Stimulated activated naive CD8-positive, alpha-beta T cell treated with anti-CD3 and anti-CD28 coated beads, Interleukin-15, Interleukin-2, amounts not matched to agents 100 ng/mL and 50 ng/mL, for 24 hours (primary cell): ENCODE measurements at regions not wholly inside any gene's neighbourhood (a gene's known extent, or its start where the extent isn't known, plus 50 kb on each side); places are given as distances from the start of the nearest gene placed in this dataset.
A peak's percentile ranks its signal among the peaks of the same experiment; 100 is the strongest.
"Not testable (repeated sequence)": the region's sequence is repeated elsewhere in the genome, so short reads cannot be mapped to it uniquely, and the experiment has no call there.

Experiments
- H3K27ac Mint-ChIP-seq: one replicate; pipeline ENCODE4 v1.8.0; 2021; ENCODE audit warnings: mild to moderate bottlenecking, mixed read lengths
- H3K27me3 Mint-ChIP-seq: one replicate; pipeline ENCODE4 v1.8.0; 2021; ENCODE audit warnings: mixed read lengths
- H3K36me3 Mint-ChIP-seq: one replicate; pipeline ENCODE4 v1.8.0; 2021; ENCODE audit warnings: low read depth, mixed read lengths
- H3K4me1 Mint-ChIP-seq: one replicate; pipeline ENCODE4 v1.8.0; 2021; ENCODE audit warnings: low read depth, mixed read lengths
- H3K4me3 Mint-ChIP-seq: one replicate; pipeline ENCODE4 v1.8.0; 2021; ENCODE audit warnings: mild to moderate bottlenecking, mixed read lengths
- H3K9me3 Mint-ChIP-seq: one replicate; pipeline ENCODE4 v1.8.0; 2021; ENCODE audit warnings: mixed read lengths

DNA sequence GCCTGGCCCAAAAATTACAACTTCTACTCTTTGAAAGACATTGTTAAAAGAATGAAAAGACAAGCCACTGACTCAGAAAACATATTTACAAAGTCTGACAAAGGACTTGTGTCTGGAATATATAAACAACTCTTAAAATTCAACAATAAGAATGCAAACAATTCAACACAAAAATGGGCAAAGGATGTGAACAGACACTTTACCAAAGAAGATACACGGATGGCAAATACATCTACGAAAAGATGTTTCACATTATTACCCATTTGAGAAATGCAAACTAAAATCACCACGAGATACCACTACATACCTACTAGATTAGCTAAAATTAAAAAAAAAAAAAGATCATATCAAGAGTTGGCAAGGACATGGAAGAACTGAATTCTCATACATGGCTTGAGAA lies 80.8 kb upstream of the METRNL start:
- Mint-ChIP-seq H3K27ac (peak overlapping the region; percentile 32), H3K4me3 (no peak overlapping the region), H3K36me3 (peaks cover 32% of the 10 kb centered on the region), H3K9me3 (peaks cover 14% of the 10 kb centered on the region), H3K27me3 (no peaks in the 10 kb centered on the region), H3K4me1 (no peaks in the 10 kb centered on the region)

- peaks cover 8% of the 10 kb centered on the region for H3K9me3 Mint-ChIP-seq
- H3K27me3 Mint-ChIP-seq: no peaks in the 10 kb centered on the region
- H3K4me1 Mint-ChIP-seq: no peaks in the 10 kb centered on the region
- no peak overlapping the region for H3K4me3 Mint-ChIP-seq
- H3K36me3 Mint-ChIP-seq: peaks cover 27% of the 10 kb centered on the region
- no peak overlapping the region for H3K27ac Mint-ChIP-seq
These were observed 78.7 kb upstream of the METRNL start for GRCh38 chr17:83000738-83001137.

DNA sequence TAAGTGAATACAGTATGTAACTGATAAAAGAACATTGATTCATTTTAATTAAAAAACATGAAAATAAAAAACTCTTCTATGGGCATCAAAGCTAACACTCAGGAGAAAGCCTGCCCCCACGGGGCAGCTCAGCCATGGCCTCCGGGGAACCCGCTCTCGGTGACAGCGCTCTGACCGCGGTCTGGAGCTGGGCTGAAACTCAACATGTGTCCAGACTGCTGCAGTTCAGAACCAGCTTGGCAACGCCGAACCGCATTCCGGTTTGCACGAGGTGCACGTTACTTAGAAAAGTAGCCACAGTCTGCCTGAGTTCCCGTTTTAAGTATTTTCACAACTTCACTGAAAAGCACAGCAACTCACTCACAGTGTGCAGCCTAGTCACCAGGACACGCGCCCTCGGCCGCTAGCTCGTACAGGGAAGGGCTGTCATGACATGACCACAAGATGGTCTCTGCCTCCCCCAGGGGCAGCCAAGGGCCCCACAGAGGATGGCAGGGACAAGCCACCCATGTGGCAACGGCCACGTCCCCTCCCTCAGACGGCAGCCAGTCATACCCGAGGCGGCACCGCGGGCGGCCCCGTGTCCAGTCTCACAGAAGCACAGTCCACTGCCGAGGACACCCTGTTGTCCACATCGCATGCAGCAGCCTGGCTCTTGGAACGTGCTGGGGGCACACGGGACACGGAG lies 77.1 kb upstream of the METRNL start:
- no peak overlapping the region for H3K4me3 Mint-ChIP-seq
- no peak overlapping the region for H3K27ac Mint-ChIP-seq
- H3K4me1 Mint-ChIP-seq: no peaks in the 10 kb centered on the region
- no peaks in the 10 kb centered on the region for H3K27me3 Mint-ChIP-seq
- peaks cover 29% of the 10 kb centered on the region for H3K36me3 Mint-ChIP-seq
- peaks cover 8% of the 10 kb centered on the region for H3K9me3 Mint-ChIP-seq

- H3K27me3 Mint-ChIP-seq: no peaks in the 10 kb centered on the region
- no peak overlapping the region for H3K4me3 Mint-ChIP-seq
- H3K27ac Mint-ChIP-seq: no peak overlapping the region
- H3K9me3 Mint-ChIP-seq: no peaks in the 10 kb centered on the region
- peaks cover 18% of the 10 kb centered on the region for H3K36me3 Mint-ChIP-seq
- no peaks in the 10 kb centered on the region for H3K4me1 Mint-ChIP-seq
These were observed 74.5 kb upstream of the METRNL start for GRCh38 chr17:83004791-83005380.

GRCh38 chr17:83005639-83006038 lies 73.8 kb upstream of the METRNL start:
- Mint-ChIP-seq H3K4me3 (no peak overlapping the region), H3K27me3 (no peaks in the 10 kb centered on the region), H3K9me3 (no peaks in the 10 kb centered on the region), H3K36me3 (peaks cover 16% of the 10 kb centered on the region), H3K27ac (no peak overlapping the region), H3K4me1 (no peaks in the 10 kb centered on the region)

DNA sequence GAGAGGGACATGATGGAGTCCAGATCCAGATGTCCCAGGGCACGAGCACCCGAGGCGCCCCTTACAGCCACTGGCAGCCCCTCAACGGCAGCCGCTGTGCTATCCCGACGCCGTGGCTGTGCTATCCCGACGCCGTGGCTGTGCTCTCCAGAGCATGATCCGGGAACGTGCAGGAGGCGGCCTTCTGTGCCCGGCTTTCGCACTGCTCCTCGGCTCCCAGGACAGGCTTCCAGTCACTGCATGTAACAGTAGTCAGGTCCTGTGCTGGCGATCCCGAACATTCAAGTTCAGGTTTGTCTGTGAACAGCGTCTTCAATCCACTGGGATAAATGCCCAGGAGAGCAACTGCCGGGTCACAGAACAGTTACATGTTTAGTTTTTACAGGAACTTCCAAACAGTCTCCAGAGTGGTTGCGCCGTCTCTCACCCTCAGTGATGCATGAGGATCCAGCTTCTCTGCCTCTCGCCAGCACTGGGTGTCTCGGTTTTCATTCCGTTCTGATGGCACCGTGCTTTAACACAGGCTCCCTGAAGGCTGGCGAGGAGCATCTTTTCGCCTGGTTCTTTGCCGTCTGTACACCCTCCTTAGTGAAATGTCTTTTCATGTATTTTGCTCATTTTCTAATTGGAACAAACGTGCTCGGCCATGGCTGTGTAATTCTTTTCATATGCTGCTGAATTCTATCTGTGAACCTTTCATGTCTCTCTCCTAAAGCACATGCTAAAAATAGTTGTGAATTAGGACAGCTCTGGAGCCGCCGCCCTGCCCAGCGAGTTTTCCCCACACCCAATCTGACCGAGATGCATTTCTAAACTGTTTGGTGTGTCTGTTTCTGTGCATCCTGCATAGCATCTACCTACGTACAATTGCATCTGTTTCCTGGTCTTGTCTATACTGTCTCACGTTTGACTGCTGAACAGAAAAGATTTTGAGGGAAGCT lies 72.6 kb upstream of the METRNL start:
- no peaks in the 10 kb centered on the region for H3K9me3 Mint-ChIP-seq
- no peaks in the 10 kb centered on the region for H3K27me3 Mint-ChIP-seq
- H3K4me1 Mint-ChIP-seq: no peaks in the 10 kb centered on the region
- no peak overlapping the region for H3K27ac Mint-ChIP-seq
- peaks cover 12% of the 10 kb centered on the region for H3K36me3 Mint-ChIP-seq
- no peak overlapping the region for H3K4me3 Mint-ChIP-seq

DNA sequence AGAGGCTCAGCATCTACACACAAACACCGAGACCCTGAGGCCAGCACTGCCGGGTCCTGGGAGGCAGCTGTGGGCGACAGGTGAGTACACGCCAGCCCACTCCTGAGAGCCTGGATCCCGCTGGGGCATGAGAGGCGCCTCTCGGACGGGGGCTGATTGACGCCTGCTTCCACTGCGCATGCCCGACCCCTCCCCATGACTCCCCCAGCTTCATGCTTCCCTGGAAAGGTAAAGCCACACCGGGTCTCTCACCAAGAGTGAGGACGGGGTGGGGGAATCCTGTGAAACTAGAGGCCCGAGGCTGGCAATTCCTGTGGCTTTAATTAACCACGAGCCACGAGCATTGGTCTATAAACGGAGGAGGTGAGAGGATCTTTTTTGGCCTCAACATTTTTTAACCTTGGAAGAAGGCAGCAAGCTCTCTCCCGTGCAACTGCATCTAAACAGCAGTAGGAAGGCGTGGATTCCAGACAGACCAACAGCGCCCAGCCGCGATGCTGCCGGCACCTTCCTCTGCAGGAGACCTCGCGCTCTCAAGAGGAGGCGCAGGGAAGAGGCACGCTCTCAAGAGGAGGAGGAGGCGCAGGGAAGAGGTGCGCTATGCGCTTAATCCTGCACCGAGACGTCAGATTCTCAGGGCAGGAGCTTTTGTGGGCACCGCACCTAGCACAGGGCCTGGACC lies 71.8 kb upstream of the METRNL start:
- Mint-ChIP-seq H3K36me3 (peaks cover 12% of the 10 kb centered on the region), H3K4me1 (no peaks in the 10 kb centered on the region), H3K27me3 (no peaks in the 10 kb centered on the region), H3K9me3 (no peaks in the 10 kb centered on the region), H3K27ac (no peak overlapping the region), H3K4me3 (no peak overlapping the region)

DNA sequence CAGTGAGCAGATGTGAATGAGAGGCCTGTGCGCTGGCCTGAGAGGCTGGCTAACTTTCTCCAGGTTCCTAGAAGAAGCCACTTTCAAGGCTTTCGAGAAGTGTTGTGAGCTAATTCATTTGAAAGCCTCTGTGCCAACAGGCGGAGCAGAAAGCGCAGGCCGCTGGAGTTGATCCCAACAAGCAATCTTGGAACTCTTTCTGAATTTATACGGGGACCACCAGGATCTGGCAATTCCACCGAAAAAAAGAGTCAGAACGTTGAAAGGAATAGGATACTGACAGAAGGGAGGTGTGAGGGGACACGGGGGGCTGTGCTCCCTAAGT lies 71.3 kb upstream of the METRNL start:
- Mint-ChIP-seq H3K27me3 (no peaks in the 10 kb centered on the region), H3K4me1 (no peaks in the 10 kb centered on the region), H3K36me3 (peaks cover 12% of the 10 kb centered on the region), H3K27ac (no peak overlapping the region), H3K4me3 (no peak overlapping the region), H3K9me3 (no peaks in the 10 kb centered on the region)

DNA sequence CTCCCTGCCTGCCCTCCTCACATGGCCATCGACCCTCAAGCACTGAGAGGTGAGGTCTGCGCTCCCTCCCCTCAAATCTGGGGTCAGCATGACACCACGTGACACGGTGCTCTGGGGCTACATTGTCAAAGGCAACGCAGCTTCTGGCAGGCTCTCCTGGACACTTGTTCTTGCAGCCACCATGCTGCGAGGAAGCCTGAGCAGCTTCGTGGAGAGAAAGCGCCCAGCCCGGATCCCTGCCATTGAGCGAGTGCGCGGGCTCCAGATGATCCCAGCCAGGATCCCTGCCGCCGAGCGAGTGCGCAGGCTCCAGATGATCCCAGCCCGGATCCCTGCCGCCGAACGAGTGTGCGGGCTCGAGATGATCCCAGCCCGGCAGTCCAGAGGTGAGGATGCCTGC lies 70.9 kb upstream of the METRNL start:
- H3K4me1 Mint-ChIP-seq: no peaks in the 10 kb centered on the region
- no peaks in the 10 kb centered on the region for H3K27me3 Mint-ChIP-seq
- H3K4me3 Mint-ChIP-seq: no peak overlapping the region
- peaks cover 12% of the 10 kb centered on the region for H3K36me3 Mint-ChIP-seq
- no peak overlapping the region for H3K27ac Mint-ChIP-seq
- H3K9me3 Mint-ChIP-seq: no peaks in the 10 kb centered on the region

- H3K27me3 Mint-ChIP-seq: no peaks in the 10 kb centered on the region
- H3K4me3 Mint-ChIP-seq: no peak overlapping the region
- peaks cover 12% of the 10 kb centered on the region for H3K36me3 Mint-ChIP-seq
- H3K9me3 Mint-ChIP-seq: no peaks in the 10 kb centered on the region
- no peak overlapping the region for H3K27ac Mint-ChIP-seq
- no peaks in the 10 kb centered on the region for H3K4me1 Mint-ChIP-seq
These were observed 69.8 kb upstream of the METRNL start for GRCh38 chr17:83009414-83010205.

- Mint-ChIP-seq H3K27me3 (no peaks in the 10 kb centered on the region), H3K36me3 (peaks cover 4% of the 10 kb centered on the region), H3K4me3 (no peak overlapping the region), H3K9me3 (no peaks in the 10 kb centered on the region), H3K4me1 (no peaks in the 10 kb centered on the region), H3K27ac (no peak overlapping the region)
These were observed 68.9 kb upstream of the METRNL start for GRCh38 chr17:83010206-83011200.

- not testable (repeated sequence) for H3K27ac Mint-ChIP-seq, H3K27me3 Mint-ChIP-seq, H3K4me3 Mint-ChIP-seq, H3K4me1 Mint-ChIP-seq, H3K9me3 Mint-ChIP-seq, H3K36me3 Mint-ChIP-seq
These were observed 67.7 kb upstream of the METRNL start for GRCh38 chr17:83011676-83012075.

DNA sequence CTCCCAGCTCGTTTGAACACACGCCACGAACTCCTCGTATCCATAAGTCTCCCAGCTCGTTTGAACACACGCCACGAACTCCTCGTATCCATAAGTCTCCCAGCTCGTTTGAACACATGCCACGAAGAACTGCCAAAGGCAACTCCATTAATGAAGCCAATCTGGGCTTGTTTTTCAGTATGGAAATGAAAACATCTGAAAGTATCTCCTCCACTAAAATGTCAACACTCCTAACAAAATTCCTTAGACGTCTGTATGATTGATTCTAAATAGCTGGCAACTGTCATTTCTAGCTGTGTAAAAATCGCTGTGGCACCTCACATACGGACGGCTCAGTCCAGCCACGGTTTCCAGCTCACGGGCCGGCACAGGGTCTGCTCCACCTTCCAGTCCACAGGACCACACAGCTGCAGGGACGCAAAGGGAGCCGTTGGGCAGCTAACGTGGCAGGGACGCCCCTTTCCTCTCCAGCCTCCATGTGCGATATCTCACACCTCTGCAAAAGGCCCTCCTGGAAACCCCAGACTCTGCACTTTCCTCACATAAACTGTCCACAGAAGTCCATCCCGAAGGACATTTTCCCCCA lies 67.1 kb upstream of the METRNL start:
- H3K9me3 Mint-ChIP-seq: no peaks in the 10 kb centered on the region
- H3K4me3 Mint-ChIP-seq: no peak overlapping the region
- no peaks in the 10 kb centered on the region for H3K36me3 Mint-ChIP-seq
- no peaks in the 10 kb centered on the region for H3K27me3 Mint-ChIP-seq
- H3K27ac Mint-ChIP-seq: no peak overlapping the region
- no peaks in the 10 kb centered on the region for H3K4me1 Mint-ChIP-seq
